Lower leg skin (tissue), 4 donors: ENCODE measurements at regions not wholly inside any gene's neighbourhood (a gene's known extent, or its start where the extent isn't known, plus 50 kb on each side); places are given as distances from the start of the nearest gene placed in this dataset.

Source experiments
- DNase-seq, 2 donors: peaks; one replicate each; pipeline ENCODE4 v3.0.0-alpha.2; 2019; ENCODE audit warnings: low spot score in 2 of 2
- H3K4me3 ChIP-seq: fragments of 200-600 bp; sonication (generic); 2 replicates; pipeline ENCODE4 v1.5.1; 2017; ENCODE audit warnings: mild to moderate bottlenecking, low read depth; ENCODE audit not compliant: poor library complexity, severe bottlenecking
- CTCF ChIP-seq, 3 donors: fragments of 450-650 bp; IDR thresholded peaks; one replicate each; pipeline ENCODE4 v1.5.1; 2016; ENCODE audit warnings: antibody characterized with exemption in 3 of 3, mild to moderate bottlenecking in 3 of 3, moderate library complexity in 2 of 3
- POLR2A ChIP-seq, 2 donors: fragments of 450-650 bp; IDR thresholded peaks; one replicate each; pipeline ENCODE4 v1.6.1; 2016 to 2017; ENCODE audit warnings: antibody characterized with exemption in 2 of 2, mild to moderate bottlenecking in 1 of 2, moderate library complexity in 1 of 2
- WGBS, 2 donors: methylation state at CpG; one replicate each; pipeline ENCODE4 v1.1.5; 2018; 5-methylcytosine and 5-hydroxymethylcytosine counted together
- intact Hi-C: fragments of 100-400 bp; cut with DNase I; formaldehyde crosslinking; loops from one replicate; pipeline ENCODE4 v1.15.0; 2023; ENCODE audit warnings: low total_unique reads

GRCh38 chr9:12906646-12907045 is 131.8 kb downstream of the LURAP1L start:
- no peak for DNase-seq
- intact Hi-C loops: no loop called here
- H3K4me3 ChIP-seq: no peak overlapping the region
- WGBS, 2 donors: 69 to 72% methylated on average over 3 of the region's 3 CpGs
- TF ChIP-seq POLR2A (IDR thresholded peaks at IDR 0.05) (no peak), CTCF (IDR thresholded peaks at IDR 0.05) (no peak)

- intact Hi-C loops: no loop called here
- WGBS, 2 donors: 55 to 72% methylated on average over 3 of the region's 3 CpGs
- TF ChIP-seq POLR2A (IDR thresholded peaks at IDR 0.05) (no peak), CTCF (IDR thresholded peaks at IDR 0.05) (no peak)
- DNase-seq: no peak
- H3K4me3 ChIP-seq: no peak overlapping the region
These were observed 134.1 kb downstream of the LURAP1L start for GRCh38 chr9:12908895-12909294.

GRCh38 chr9:12915366-12915954 is 140.6 kb downstream of the LURAP1L start:
- no peak for TF ChIP-seq POLR2A (IDR thresholded peaks at IDR 0.05)
- no peak for TF ChIP-seq CTCF (IDR thresholded peaks at IDR 0.05)
- H3K4me3 ChIP-seq: no peak overlapping the region
- DNase-seq: no peak
- WGBS, 2 donors: 72 to 79% methylated on average over 3 of the region's 3 CpGs
- intact Hi-C loops: no loop called here

GRCh38 chr9:12916042-12916441 is 141.2 kb downstream of the LURAP1L start:
- no peak for TF ChIP-seq CTCF (IDR thresholded peaks at IDR 0.05)
- no peak for TF ChIP-seq POLR2A (IDR thresholded peaks at IDR 0.05)
- no peak overlapping the region for H3K4me3 ChIP-seq
- DNase-seq: no peak
- WGBS, 2 donors: 74 to 78% methylated on average over 1 of the region's 1 CpG
- intact Hi-C loops: no loop called here

- WGBS, 2 donors: 64 to 72% methylated on average over 2 of the region's 2 CpGs
- intact Hi-C loops: no loop called here
- TF ChIP-seq POLR2A (IDR thresholded peaks at IDR 0.05) (no peak), CTCF (IDR thresholded peaks at IDR 0.05) (no peak)
These were observed 145.6 kb downstream of the LURAP1L start for GRCh38 chr9:12920437-12920836.

GRCh38 chr9:12921621-12922020 is 146.8 kb downstream of the LURAP1L start:
- intact Hi-C loops: no loop called here
- DNase-seq: no peak

More at GRCh38 chr9:12920437-12920836, 145.6 kb downstream of the LURAP1L start:
- DNase-seq: no peak
- H3K4me3 ChIP-seq: no peak overlapping the region

More at GRCh38 chr9:12921621-12922020, 146.8 kb downstream of the LURAP1L start:
- WGBS, 2 donors: 83% methylated on average over 3 of the region's 3 CpGs
- no peak overlapping the region for H3K4me3 ChIP-seq
- TF ChIP-seq POLR2A (IDR thresholded peaks at IDR 0.05) (no peak), CTCF (IDR thresholded peaks at IDR 0.05) (no peak)
